Testis (tissue), 2 donors: ENCODE measurements at regions not wholly inside any gene's neighbourhood (a gene's known extent, or its start where the extent isn't known, plus 50 kb on each side); places are given as distances from the start of the nearest gene placed in this dataset.

Experiments used
- DNase-seq: peaks from one replicate; pipeline ENCODE4 v3.0.0-alpha.2; 2019
- H3K27ac ChIP-seq, 2 donors: fragments of 200-600 bp; sonication (generic); one replicate each; pipeline ENCODE4 v1.5.1; 2019
- H3K27me3 ChIP-seq: fragments of 200-600 bp; sonication (generic); one replicate; pipeline ENCODE4 v1.5.1; 2019
- H3K36me3 ChIP-seq: fragments of 200-600 bp; sonication (generic); one replicate; pipeline ENCODE4 v1.5.1; 2017; ENCODE audit warnings: low read depth; ENCODE audit errors: missing control alignments
- H3K4me1 ChIP-seq: fragments of 200-600 bp; sonication (generic); one replicate; pipeline ENCODE4 v1.5.1; 2019
- H3K4me3 ChIP-seq, 2 donors: fragments of 200-600 bp; sonication (generic); one replicate each; pipeline ENCODE4 v1.5.1; 2017 to 2019
- H3K9me3 ChIP-seq: fragments of 200-600 bp; sonication (generic); one replicate; pipeline ENCODE4 v1.5.1; 2017
- POLR2A ChIP-seq: fragments of 450-650 bp; IDR thresholded peaks from one replicate; pipeline ENCODE4 v1.6.1; 2017; ENCODE audit warnings: antibody characterized with exemption, mild to moderate bottlenecking, moderate library complexity
- WGBS, 2 donors: methylation state at CpG; one replicate each; pipeline ENCODE4 v1.1.5; 2018; 5-methylcytosine and 5-hydroxymethylcytosine counted together
- intact Hi-C: fragments of 100-400 bp; cut with DNase I; formaldehyde crosslinking; loops from one replicate; pipeline ENCODE4 v1.15.1; 2023; ENCODE audit warnings: low total_unique reads
- TF ChIP-seq, protein P1 (sequence below), 3 experiments: fragments of 450-650 bp in 2 of 3; fragments of 200-600 bp in 1 of 3; sonication (generic) in 1 of 3; IDR thresholded peaks; one replicate each; pipeline ENCODE4 v1.5.1; 2016 to 2019; ENCODE audit warnings: antibody characterized with exemption in 3 of 3, mild to moderate bottlenecking in 2 of 3, moderate library complexity in 1 of 3

DNA sequence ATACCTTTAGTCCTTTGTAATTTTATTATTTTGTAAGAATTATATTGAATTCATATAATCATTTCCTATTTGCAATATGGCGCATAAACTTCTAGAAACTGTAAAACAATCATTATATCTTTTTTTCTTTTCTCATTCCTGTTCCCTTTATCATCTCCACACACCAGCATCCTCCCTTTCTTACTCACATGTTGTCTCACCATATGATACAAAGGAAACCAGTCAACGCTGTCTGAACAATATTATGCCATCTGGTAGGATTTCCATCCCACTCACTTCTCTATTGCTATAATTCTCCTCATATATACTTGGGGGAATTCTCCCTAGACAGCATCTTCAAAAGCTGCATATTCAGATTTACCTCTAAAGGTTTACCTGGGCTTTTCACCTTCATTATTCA is 389.8 kb downstream of the NDFIP2 start:
- intact Hi-C loops, result no loop called here
- TF ChIP-seq, protein P1, sequence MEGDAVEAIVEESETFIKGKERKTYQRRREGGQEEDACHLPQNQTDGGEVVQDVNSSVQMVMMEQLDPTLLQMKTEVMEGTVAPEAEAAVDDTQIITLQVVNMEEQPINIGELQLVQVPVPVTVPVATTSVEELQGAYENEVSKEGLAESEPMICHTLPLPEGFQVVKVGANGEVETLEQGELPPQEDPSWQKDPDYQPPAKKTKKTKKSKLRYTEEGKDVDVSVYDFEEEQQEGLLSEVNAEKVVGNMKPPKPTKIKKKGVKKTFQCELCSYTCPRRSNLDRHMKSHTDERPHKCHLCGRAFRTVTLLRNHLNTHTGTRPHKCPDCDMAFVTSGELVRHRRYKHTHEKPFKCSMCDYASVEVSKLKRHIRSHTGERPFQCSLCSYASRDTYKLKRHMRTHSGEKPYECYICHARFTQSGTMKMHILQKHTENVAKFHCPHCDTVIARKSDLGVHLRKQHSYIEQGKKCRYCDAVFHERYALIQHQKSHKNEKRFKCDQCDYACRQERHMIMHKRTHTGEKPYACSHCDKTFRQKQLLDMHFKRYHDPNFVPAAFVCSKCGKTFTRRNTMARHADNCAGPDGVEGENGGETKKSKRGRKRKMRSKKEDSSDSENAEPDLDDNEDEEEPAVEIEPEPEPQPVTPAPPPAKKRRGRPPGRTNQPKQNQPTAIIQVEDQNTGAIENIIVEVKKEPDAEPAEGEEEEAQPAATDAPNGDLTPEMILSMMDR (IDR thresholded peaks at IDR 0.05), result no peak
- WGBS, 2 donors, result 92 to 94% methylated on average over 2 of the region's 2 CpGs

DNA sequence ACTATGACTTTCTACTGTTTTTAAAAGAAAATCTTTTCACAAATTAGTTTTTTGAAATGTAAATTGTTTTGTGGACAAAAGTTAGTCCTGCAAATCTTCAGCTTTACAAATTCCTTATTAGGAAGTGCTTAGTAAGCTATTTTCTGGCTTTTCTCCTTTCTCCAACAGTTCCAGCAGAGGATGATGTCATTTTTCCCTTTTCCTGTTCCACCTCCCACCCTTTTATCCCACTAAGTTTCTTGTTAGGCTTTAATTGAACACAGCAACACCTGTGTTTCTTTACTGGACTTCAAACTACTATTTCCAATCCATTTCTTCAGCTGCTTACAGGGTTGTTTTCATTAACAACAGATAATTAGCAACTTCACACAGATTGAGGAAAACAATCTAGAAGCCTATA is 389.2 kb downstream of the NDFIP2 start:
- TF ChIP-seq, protein P1 (IDR thresholded peaks at IDR 0.05), result no peak
- TF ChIP-seq POLR2A, result no peak
- H3K4me3 ChIP-seq, result no peak overlapping the region
- no peaks in the 10 kb centered on the region for H3K9me3 ChIP-seq
- intact Hi-C loops, result no loop called here
- no peaks in the 10 kb centered on the region for H3K4me1 ChIP-seq
- H3K36me3 ChIP-seq, result no peaks in the 10 kb centered on the region
- no peak overlapping the region for H3K27ac ChIP-seq
- DNase-seq, result no peak
- no peaks in the 10 kb centered on the region for H3K27me3 ChIP-seq

More for the DNA sequence above, 389.8 kb downstream of the NDFIP2 start:
- no peaks in the 10 kb centered on the region for H3K9me3 ChIP-seq
- no peaks in the 10 kb centered on the region for H3K27me3 ChIP-seq
- no peaks in the 10 kb centered on the region for H3K36me3 ChIP-seq
- no peak for DNase-seq
- no peak overlapping the region for H3K27ac ChIP-seq
- H3K4me3 ChIP-seq, result no peak overlapping the region
- no peaks in the 10 kb centered on the region for H3K4me1 ChIP-seq

DNA sequence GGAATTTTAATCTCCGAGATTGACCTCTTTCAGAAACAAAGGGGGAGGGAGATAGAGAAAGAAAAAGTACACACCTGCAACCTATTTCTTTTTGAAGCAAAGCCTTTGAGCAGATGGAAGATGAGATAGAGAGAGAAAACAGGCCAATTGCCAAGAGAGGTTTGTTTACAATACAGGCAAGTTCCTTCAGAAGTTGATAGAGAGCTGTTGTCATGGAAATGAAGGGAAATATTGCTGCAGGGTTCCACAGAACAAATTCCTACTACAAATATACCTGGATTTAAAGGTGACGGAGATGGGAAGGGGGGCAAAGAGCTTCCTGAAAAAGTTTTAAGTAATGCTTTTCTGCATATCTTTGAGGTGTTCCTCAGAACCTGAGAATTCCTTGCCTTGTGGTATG is 388.4 kb downstream of the NDFIP2 start:
- Histone ChIP-seq H3K9me3 (no peaks in the 10 kb centered on the region), H3K36me3 (no peaks in the 10 kb centered on the region), H3K27ac (no peak overlapping the region), H3K4me3 (no peak overlapping the region), H3K27me3 (no peaks in the 10 kb centered on the region), H3K4me1 (no peaks in the 10 kb centered on the region)
- no peak for TF ChIP-seq POLR2A
- TF ChIP-seq, protein P1 (IDR thresholded peaks at IDR 0.05), result no peak
- no peak for DNase-seq
- WGBS, 2 donors, result 81 to 86% methylated on average over 2 of the region's 2 CpGs
- intact Hi-C loops, result no loop called here

DNA sequence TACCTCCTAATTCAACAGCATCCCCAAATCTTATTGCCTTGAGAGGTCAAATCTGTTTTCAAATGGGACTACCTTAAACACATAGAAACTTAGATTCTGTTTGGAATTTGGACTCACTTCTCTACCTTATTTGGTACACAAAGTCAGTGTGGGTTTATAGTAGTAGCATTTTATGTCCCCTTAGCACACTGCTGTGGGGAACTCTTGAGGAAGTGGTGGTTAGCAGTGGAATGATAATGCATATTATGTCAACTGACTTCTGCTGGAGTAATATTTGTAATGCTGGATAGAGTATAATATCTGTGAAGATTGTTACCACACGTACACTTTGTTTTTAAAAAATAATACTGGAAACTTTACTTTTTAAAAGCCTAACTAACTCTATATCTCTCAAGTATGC is 386.3 kb downstream of the NDFIP2 start:
- intact Hi-C loops, result no loop called here
- H3K36me3 ChIP-seq, result no peaks in the 10 kb centered on the region
- no peak for DNase-seq
- H3K4me3 ChIP-seq, result no peak overlapping the region
- no peaks in the 10 kb centered on the region for H3K27me3 ChIP-seq
- H3K4me1 ChIP-seq, result no peaks in the 10 kb centered on the region
- TF ChIP-seq POLR2A, result no peak
- TF ChIP-seq, protein P1 (IDR thresholded peaks at IDR 0.05), result no peak
- H3K9me3 ChIP-seq, result no peaks in the 10 kb centered on the region
- no peak overlapping the region for H3K27ac ChIP-seq
- WGBS, 2 donors, result 74 to 89% methylated on average over 1 of the region's 1 CpG

DNA sequence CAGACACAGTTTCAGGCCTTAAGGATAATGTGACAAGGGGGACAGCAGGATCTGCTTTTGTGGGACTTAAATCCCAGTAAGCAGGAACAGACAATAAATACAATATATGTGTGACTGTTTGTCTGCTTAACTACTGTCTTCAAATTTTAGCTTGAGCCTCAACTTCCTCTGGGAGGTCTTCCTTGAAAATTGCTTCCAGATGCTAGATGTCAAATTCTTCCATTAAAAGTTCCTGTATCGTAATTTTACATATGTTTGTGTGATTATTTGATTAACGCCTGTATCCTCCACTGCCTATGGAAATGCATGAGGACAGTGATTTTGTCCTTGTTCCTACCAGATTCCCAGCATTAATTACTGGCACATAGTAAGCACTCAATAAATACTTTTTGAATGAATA is 385.5 kb downstream of the NDFIP2 start:
- Histone ChIP-seq H3K4me3 (no peak overlapping the region), H3K27ac (no peak overlapping the region), H3K27me3 (no peaks in the 10 kb centered on the region), H3K9me3 (no peaks in the 10 kb centered on the region), H3K4me1 (no peaks in the 10 kb centered on the region), H3K36me3 (no peaks in the 10 kb centered on the region)
- WGBS, 2 donors, result 91 to 92% methylated on average over 2 of the region's 2 CpGs
- no peak for TF ChIP-seq POLR2A
- TF ChIP-seq, protein P1 (IDR thresholded peaks at IDR 0.05), result no peak
- intact Hi-C loops, result no loop called here
- DNase-seq, result no peak
